ENCODE measurements at regions not wholly inside any gene's neighbourhood (a gene's known extent, or its start where the extent isn't known, plus 50 kb on each side); places are given as distances from the start of the nearest gene placed in this dataset.

DNA sequence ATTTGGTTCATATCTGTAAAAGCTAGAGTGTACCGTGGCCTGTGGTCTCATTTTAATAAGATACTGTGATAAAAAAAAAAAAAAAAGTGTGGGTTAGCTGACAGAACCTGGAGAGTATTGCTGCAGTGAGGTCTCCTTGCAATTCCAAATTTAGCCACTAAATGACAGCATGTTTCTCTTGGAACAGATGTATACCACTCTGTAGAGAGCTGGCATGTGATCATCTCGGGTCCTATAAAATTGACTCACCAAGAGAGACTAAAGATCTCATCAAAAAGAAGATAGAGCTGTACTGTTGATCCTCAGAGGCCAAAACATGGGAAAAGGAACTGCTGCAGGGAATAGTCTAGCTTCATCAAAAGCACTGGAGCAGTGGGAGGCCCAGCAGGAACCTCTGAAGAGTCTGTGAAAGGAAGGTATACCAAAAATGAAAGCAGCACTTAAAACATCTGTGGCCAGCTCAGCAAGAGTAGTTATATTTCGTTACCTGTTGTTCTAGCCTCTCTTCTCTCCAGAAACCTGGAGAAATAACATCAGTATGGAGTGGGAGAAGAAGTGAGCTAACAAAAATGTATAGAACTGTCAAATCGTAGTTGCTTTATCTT lies 826.8 kb downstream of the EFNA5 start:
- TF ChIP-seq POLR2AphosphoS5 (IDR thresholded peaks at IDR 0.05) (no peak), POLR2A (IDR thresholded peaks at IDR 0.05) (no peak), EP300 (IDR thresholded peaks at IDR 0.05) (no peak)
- TF ChIP-seq, protein P1, sequence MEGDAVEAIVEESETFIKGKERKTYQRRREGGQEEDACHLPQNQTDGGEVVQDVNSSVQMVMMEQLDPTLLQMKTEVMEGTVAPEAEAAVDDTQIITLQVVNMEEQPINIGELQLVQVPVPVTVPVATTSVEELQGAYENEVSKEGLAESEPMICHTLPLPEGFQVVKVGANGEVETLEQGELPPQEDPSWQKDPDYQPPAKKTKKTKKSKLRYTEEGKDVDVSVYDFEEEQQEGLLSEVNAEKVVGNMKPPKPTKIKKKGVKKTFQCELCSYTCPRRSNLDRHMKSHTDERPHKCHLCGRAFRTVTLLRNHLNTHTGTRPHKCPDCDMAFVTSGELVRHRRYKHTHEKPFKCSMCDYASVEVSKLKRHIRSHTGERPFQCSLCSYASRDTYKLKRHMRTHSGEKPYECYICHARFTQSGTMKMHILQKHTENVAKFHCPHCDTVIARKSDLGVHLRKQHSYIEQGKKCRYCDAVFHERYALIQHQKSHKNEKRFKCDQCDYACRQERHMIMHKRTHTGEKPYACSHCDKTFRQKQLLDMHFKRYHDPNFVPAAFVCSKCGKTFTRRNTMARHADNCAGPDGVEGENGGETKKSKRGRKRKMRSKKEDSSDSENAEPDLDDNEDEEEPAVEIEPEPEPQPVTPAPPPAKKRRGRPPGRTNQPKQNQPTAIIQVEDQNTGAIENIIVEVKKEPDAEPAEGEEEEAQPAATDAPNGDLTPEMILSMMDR (IDR thresholded peaks at IDR 0.05): no peak
- no peak for ATAC-seq (ENCODE audit: low FRiP score in 2 of 2)

DNA sequence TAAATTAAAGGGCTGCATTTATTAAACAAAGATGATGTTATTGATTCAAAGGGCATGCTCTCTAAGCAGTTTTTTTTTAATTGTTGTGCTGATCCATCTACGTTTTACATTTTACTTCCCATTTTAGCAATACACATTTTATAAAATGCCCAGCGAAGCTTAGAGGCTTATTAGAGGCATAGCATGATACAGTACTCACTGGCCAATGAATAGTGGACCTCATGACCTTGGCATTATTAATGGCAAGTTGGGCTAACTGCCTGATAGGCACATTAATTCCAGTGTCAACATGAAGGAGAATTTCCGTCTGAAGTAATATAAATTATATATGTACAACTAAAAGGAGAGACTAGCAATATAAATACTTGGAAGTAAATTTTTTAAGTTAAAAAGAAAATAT lies 837.2 kb downstream of the EFNA5 start:
- Histone ChIP-seq H3K9me3 (no peaks in the 10 kb centered on the region), H3K27ac (no peak overlapping the region), H3K27me3 (no peaks in the 10 kb centered on the region), H3K4me1 (no peaks in the 10 kb centered on the region), H3K36me3 (no peaks in the 10 kb centered on the region), H3K4me3 (no peak overlapping the region)
- DNase-seq (no peak), ATAC-seq (ENCODE audit: low FRiP score in 2 of 2) (no peak)
- TF ChIP-seq EP300 (IDR thresholded peaks at IDR 0.05) (no peak), POLR2AphosphoS5 (IDR thresholded peaks at IDR 0.05) (no peak), POLR2A (IDR thresholded peaks at IDR 0.05) (no peak)
- TF ChIP-seq, protein P1 (IDR thresholded peaks at IDR 0.05): no peak
- WGBS, 2 donors: 53 to 62% methylated on average over 3 of the region's 3 CpGs

More for the DNA sequence above, 826.8 kb downstream of the EFNA5 start:
- H3K4me1 ChIP-seq: no peaks in the 10 kb centered on the region
- H3K27me3 ChIP-seq: no peaks in the 10 kb centered on the region
- H3K36me3 ChIP-seq: no peaks in the 10 kb centered on the region
- H3K9me3 ChIP-seq: no peaks in the 10 kb centered on the region
- 85 to 88% methylated on average over 4 of the region's 4 CpGs for WGBS, 2 donors
- no peak overlapping the region for H3K27ac ChIP-seq
- H3K4me3 ChIP-seq: no peak overlapping the region
- no peak for DNase-seq

- DNase-seq: no peak
- H3K4me1 ChIP-seq: no peaks in the 10 kb centered on the region
- H3K36me3 ChIP-seq: no peaks in the 10 kb centered on the region
- ATAC-seq (ENCODE audit: low FRiP score in 2 of 2): no peak
- 96 to 100% methylated on average over 1 of the region's 1 CpG for WGBS, 2 donors
- no peaks in the 10 kb centered on the region for H3K9me3 ChIP-seq
- no peak overlapping the region for H3K27ac ChIP-seq
- no peaks in the 10 kb centered on the region for H3K27me3 ChIP-seq
- TF ChIP-seq, protein P1 (IDR thresholded peaks at IDR 0.05): no peak
- no peak for TF ChIP-seq POLR2AphosphoS5 (IDR thresholded peaks at IDR 0.05)
- no peak for TF ChIP-seq POLR2A (IDR thresholded peaks at IDR 0.05)
- no peak for TF ChIP-seq EP300 (IDR thresholded peaks at IDR 0.05)
- no peak overlapping the region for H3K4me3 ChIP-seq
These were observed 843.7 kb downstream of the EFNA5 start for GRCh38 chr5:106827061-106827460.

DNA sequence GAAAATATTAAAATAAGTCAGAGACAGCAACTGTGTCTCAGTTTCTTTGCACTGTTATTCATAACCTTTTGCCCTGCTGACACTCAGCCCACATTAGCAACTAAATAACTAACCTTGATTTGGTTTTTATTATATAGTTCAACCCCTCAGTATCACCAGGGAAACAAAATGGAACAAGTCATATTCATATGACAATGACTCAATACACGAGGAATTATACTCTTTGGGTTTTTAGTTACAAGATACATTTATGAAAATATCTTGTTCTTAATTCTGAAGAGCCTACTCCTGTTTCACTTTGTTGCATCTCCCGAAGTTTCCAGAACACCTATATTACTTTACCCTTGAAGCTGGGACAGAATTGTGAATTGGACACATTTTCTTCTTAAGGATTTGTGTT lies 845.4 kb downstream of the EFNA5 start:
- ATAC-seq (ENCODE audit: low FRiP score in 2 of 2) (no peak), DNase-seq (no peak)
- Histone ChIP-seq H3K36me3 (no peaks in the 10 kb centered on the region), H3K9me3 (no peaks in the 10 kb centered on the region), H3K4me3 (no peak overlapping the region), H3K27me3 (no peaks in the 10 kb centered on the region), H3K27ac (no peak overlapping the region), H3K4me1 (no peaks in the 10 kb centered on the region)
- TF ChIP-seq POLR2AphosphoS5 (IDR thresholded peaks at IDR 0.05) (no peak), EP300 (IDR thresholded peaks at IDR 0.05) (no peak), POLR2A (IDR thresholded peaks at IDR 0.05) (no peak)
- TF ChIP-seq, protein P1 (IDR thresholded peaks at IDR 0.05): no peak
- WGBS, 2 donors: 71 to 79% methylated on average over 2 of the region's 2 CpGs

DNA sequence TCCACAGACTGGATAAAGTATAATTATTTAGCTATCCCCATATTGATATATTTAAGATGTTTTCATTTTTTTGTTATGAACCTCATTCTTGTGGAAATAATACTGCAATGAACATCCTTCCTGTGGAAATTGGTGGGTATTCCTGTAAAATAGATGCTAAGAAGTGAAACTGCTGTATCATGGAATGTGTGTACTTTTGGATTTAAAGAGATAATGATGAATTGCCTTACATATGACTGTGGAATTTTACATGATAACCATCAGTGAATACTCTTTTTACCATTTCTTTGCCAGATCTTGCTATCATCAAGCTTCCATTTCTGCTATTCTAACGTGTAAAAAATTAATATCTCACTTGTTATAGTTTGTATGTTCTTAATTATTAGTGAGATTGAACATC lies 847.9 kb downstream of the EFNA5 start:
- H3K4me3 ChIP-seq: no peak overlapping the region
- ATAC-seq (ENCODE audit: low FRiP score in 2 of 2): no peak
- no peaks in the 10 kb centered on the region for H3K27me3 ChIP-seq
- H3K4me1 ChIP-seq: no peaks in the 10 kb centered on the region
- TF ChIP-seq EP300 (IDR thresholded peaks at IDR 0.05) (no peak), POLR2A (IDR thresholded peaks at IDR 0.05) (no peak), POLR2AphosphoS5 (IDR thresholded peaks at IDR 0.05) (no peak)
- TF ChIP-seq, protein P1 (IDR thresholded peaks at IDR 0.05): no peak
- WGBS, 2 donors: 58 to 59% methylated on average over 1 of the region's 1 CpG
- no peak for DNase-seq
- no peaks in the 10 kb centered on the region for H3K9me3 ChIP-seq
- H3K27ac ChIP-seq: no peak overlapping the region
- no peaks in the 10 kb centered on the region for H3K36me3 ChIP-seq
